ENCODE measurements at regions not wholly inside any gene's neighbourhood (a gene's known extent, or its start where the extent isn't known, plus 50 kb on each side); places are given as distances from the start of the nearest gene placed in this dataset.

DNA sequence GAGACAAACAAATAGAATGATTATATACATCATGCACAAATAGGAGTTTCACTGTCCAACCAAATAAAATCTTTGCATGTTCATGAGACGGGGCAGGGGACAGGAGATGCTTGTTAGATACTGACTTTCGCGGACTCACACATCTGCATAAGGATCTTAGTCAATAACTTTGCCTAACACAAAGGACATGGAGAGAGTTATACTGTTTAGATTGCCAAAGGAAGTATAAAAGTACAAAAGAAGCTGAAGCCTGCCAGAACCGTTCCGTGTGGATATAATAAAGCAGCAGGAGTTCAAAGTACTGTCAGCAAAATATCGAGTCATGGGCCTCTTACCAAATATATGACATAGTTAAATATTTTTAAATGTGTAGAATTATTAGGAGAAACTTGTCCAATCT lies 1148.4 kb downstream of the EFNA5 start:
- Histone ChIP-seq H3K18ac (ENCODE audit: insufficient read length, low read depth, low read length) (no peak overlapping the region), H2AK5ac (ENCODE audit: insufficient read length, low read length) (no peak overlapping the region), H3K9ac (ENCODE audit: extremely low read depth, insufficient read length, low read length) (no peak overlapping the region), H3K23ac (ENCODE audit: insufficient read length, low read depth, low read length) (no peak overlapping the region), H3K4me2 (ENCODE audit: insufficient read depth, insufficient read length, low read length) (no peak overlapping the region), H2BK5ac (ENCODE audit: insufficient read length, low read length) (no peak overlapping the region), H4K91ac (ENCODE audit: insufficient read length, low read depth, low read length) (no peak overlapping the region), H4K5ac (ENCODE audit: insufficient read length, low read depth, low read length) (no peak overlapping the region), H3K9me3 (ENCODE audit: control insufficient read depth, low read depth, low read length) (no peaks in the 10 kb centered on the region), H3K23me2 (ENCODE audit: insufficient read length, low read depth, low read length, poor library complexity, severe bottlenecking) (no peaks in the 10 kb centered on the region), H3K4ac (ENCODE audit: low read depth, low read length) (no peak overlapping the region), H2BK12ac (ENCODE audit: insufficient read length, low read depth, low read length) (no peak overlapping the region), H3T11ph (ENCODE audit: low read length) (no peak overlapping the region), H3K27ac (ENCODE audit: insufficient read length, low read depth, low read length) (no peak overlapping the region), H3K27me3 (ENCODE audit: insufficient read depth, low read length) (no peaks in the 10 kb centered on the region), H4K20me1 (ENCODE audit: control insufficient read depth, insufficient read depth, insufficient read length) (no peaks in the 10 kb centered on the region), H3K14ac (ENCODE audit: insufficient read depth, low read length) (no peak overlapping the region), H4K8ac (replicated peaks; ENCODE audit: insufficient read length, low read depth, low read length) (no peak overlapping the region), H3K79me2 (ENCODE audit: insufficient read depth, low read length) (no peaks in the 10 kb centered on the region), H2BK15ac (ENCODE audit: low read depth, low read length) (no peak overlapping the region), H2AFZ (ENCODE audit: low read length) (no peak overlapping the region), H3K56ac (ENCODE audit: insufficient read length, low read depth, low read length) (no peak overlapping the region), H2BK20ac (ENCODE audit: low read depth, low read length, poor library complexity, severe bottlenecking) (no peak overlapping the region), H3K4me1 (ENCODE audit: insufficient read depth, low read length) (no peaks in the 10 kb centered on the region; the same call in 1 of the 2 replicates), H2BK120ac (ENCODE audit: low read depth, low read length, poor library complexity, severe bottlenecking) (no peak overlapping the region), H3K79me1 (ENCODE audit: insufficient read depth, low read depth, low read length, poor library complexity, severe bottlenecking) (no peaks in the 10 kb centered on the region)
- no peak for DNase-seq
- Mint-ChIP-seq H3K36me3 (ENCODE audit: insufficient read depth in 1 of 3, low read depth in 3 of 3) (no peaks in the 10 kb centered on the region), H3K4me1 (no peaks in the 10 kb centered on the region; a peak in 2 of 4 replicates), H3K27ac (no peak overlapping the region), H3K4me3 (no peak overlapping the region), H3K27me3 (ENCODE audit: low read depth) (no peaks in the 10 kb centered on the region), H3K9me3 (no peaks in the 10 kb centered on the region)
- TF ChIP-seq, protein P1, sequence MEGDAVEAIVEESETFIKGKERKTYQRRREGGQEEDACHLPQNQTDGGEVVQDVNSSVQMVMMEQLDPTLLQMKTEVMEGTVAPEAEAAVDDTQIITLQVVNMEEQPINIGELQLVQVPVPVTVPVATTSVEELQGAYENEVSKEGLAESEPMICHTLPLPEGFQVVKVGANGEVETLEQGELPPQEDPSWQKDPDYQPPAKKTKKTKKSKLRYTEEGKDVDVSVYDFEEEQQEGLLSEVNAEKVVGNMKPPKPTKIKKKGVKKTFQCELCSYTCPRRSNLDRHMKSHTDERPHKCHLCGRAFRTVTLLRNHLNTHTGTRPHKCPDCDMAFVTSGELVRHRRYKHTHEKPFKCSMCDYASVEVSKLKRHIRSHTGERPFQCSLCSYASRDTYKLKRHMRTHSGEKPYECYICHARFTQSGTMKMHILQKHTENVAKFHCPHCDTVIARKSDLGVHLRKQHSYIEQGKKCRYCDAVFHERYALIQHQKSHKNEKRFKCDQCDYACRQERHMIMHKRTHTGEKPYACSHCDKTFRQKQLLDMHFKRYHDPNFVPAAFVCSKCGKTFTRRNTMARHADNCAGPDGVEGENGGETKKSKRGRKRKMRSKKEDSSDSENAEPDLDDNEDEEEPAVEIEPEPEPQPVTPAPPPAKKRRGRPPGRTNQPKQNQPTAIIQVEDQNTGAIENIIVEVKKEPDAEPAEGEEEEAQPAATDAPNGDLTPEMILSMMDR (conservative IDR thresholded peaks at IDR 0.05) = no peak
- no CpG with 5 or more reads among the region's 6 CpGs for WGBS (ENCODE audit: extremely low coverage, insufficient read length, low lambda C conversion rate)
